OCI-LY7 (cell line): ENCODE measurements at regions not wholly inside any gene's neighbourhood (a gene's known extent, or its start where the extent isn't known, plus 50 kb on each side); places are given as distances from the start of the nearest gene placed in this dataset.

Experiments used
- BruUV-seq: library from RNA; stranded (reverse); fragments of 400-500 nt; replicated peaks from 2 replicates; lab custom pipeline; 2021; lab: Mats Ljungman, UMichigan
- CTCF ChIA-PET: fragments of 300-600 bp; sonication (Branson Sonifier 250); formaldehyde crosslinking; loops from one replicate; lab custom pipeline; 2022; ENCODE audit warnings: antibody characterized with exemption; ENCODE audit not compliant: unreplicated experiment; lab: Charles Lee
- POLR2A ChIA-PET: fragments of 300-600 bp; sonication (Branson Sonifier 250); formaldehyde crosslinking; loops from one replicate; lab custom pipeline; 2022; ENCODE audit warnings: antibody characterized with exemption; lab: Charles Lee
- DNase-seq: peaks from one replicate; pipeline ENCODE4 v3.0.0-alpha.2; 2015; ENCODE audit warnings: low spot score
- H2AFZ ChIP-seq: fragments of 200-600 bp; sonication (generic), shearing (Covaris generic); 2 replicates; pipeline ENCODE4 v1.6.1; 2014; ENCODE audit warnings: mild to moderate bottlenecking, antibody characterized with exemption, low read length, moderate library complexity
- H3K27ac ChIP-seq: fragments of 200-600 bp; sonication (generic); 2 replicates; pipeline ENCODE4 v1.5.1; 2014; ENCODE audit warnings: mixed run types, low read depth, mild to moderate bottlenecking, moderate library complexity, low read length, inconsistent platforms; ENCODE audit not compliant: poor library complexity, severe bottlenecking
- H3K36me3 ChIP-seq: fragments of 200-600 bp; sonication (generic); 2 replicates; pipeline ENCODE4 v1.6.1; 2014; ENCODE audit warnings: mild to moderate bottlenecking, antibody characterized with exemption, low read length, moderate library complexity, mixed read lengths; ENCODE audit not compliant: insufficient read depth
- H3K4me1 ChIP-seq: fragments of 200-600 bp; sonication (generic); 2 replicates; pipeline ENCODE4 v1.5.1; 2014; ENCODE audit warnings: mild to moderate bottlenecking, low read length; ENCODE audit not compliant: insufficient read depth, poor library complexity, severe bottlenecking
- H3K4me2 ChIP-seq: fragments of 200-600 bp; sonication (generic); 2 replicates; pipeline ENCODE4 v1.6.1; 2014; ENCODE audit warnings: mild to moderate bottlenecking, low read length
- H3K4me3 ChIP-seq: fragments of 200-600 bp; sonication (generic); 2 replicates; pipeline ENCODE4 v1.5.1; 2014; ENCODE audit warnings: mild to moderate bottlenecking, low read depth, low read length; ENCODE audit not compliant: poor library complexity, severe bottlenecking
- H3K79me2 ChIP-seq: fragments of 200-600 bp; sonication (generic); 2 replicates; pipeline ENCODE4 v1.6.1; 2016; ENCODE audit warnings: low read depth, mild to moderate bottlenecking, low read length, moderate library complexity, mixed read lengths; ENCODE audit not compliant: insufficient read depth
- H3K9me2 ChIP-seq: fragments of 200-600 bp; sonication (generic); 2 replicates; pipeline ENCODE4 v1.6.1; 2016; ENCODE audit warnings: mild to moderate bottlenecking, low read length, mixed read lengths; ENCODE audit not compliant: insufficient read depth
- H3K9me3 ChIP-seq: fragments of 200-600 bp; sonication (generic); 2 replicates; pipeline ENCODE4 v1.6.1; 2014; ENCODE audit warnings: mild to moderate bottlenecking, mixed run types, low read length, mixed read lengths
- H4K20me1 ChIP-seq: fragments of 200-600 bp; sonication (generic); 2 replicates; pipeline ENCODE4 v1.6.1; 2014; ENCODE audit warnings: mild to moderate bottlenecking, antibody characterized with exemption, low read length, moderate library complexity, mixed read lengths; ENCODE audit not compliant: insufficient read depth
- EZH2phosphoT487 ChIP-seq: fragments of 200-600 bp; sonication (generic); IDR thresholded peaks from 2 replicates; pipeline ENCODE4 v1.6.1; 2018; ENCODE audit warnings: low read depth, borderline replicate concordance, mild to moderate bottlenecking, mixed run types, antibody characterized with exemption, low read length, moderate library complexity, mixed read lengths
- intact Hi-C: fragments of 100-400 bp; cut with micrococcal nuclease; formaldehyde crosslinking; loops from one replicate; pipeline ENCODE4 v1.10.0; 2022; ENCODE audit not compliant: unreplicated experiment
- TF ChIP-seq, protein P1 (sequence below): fragments of 200-600 bp; sonication (generic); conservative IDR thresholded peaks from 2 replicates; pipeline ENCODE4 v1.5.1; 2014; ENCODE audit warnings: mild to moderate bottlenecking, antibody characterized with exemption, low read length, moderate library complexity, mixed read lengths

DNA sequence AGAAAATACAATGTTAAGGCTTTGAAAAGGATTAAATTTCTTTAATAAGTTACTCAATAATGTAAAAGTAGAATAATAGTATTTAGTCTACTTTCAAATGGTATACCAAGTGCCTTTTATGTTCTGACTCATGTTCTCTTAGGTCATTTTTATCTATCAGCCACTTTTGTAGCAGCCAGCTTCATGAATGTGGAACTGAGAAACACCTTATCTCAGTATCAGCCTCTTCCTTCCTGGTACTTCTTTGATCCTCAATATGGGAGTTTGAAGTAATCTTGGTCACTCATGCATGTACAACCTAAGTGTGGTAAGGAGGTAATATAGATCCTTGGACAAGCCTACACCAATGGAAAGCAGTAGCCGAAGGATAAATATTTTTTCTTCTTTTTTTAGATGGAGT lies 180.4 kb upstream of the NRXN1 start:
- Histone ChIP-seq H3K9me2 (no peaks in the 10 kb centered on the region), H3K27ac (no peak overlapping the region), H3K9me3 (no peaks in the 10 kb centered on the region), H3K79me2 (no peaks in the 10 kb centered on the region), H3K4me1 (no peaks in the 10 kb centered on the region), H3K36me3 (no peaks in the 10 kb centered on the region), H3K4me3 (no peak overlapping the region), H4K20me1 (no peaks in the 10 kb centered on the region), H2AFZ (no peak overlapping the region), H3K4me2 (no peak overlapping the region)
- TF ChIP-seq, protein P1, sequence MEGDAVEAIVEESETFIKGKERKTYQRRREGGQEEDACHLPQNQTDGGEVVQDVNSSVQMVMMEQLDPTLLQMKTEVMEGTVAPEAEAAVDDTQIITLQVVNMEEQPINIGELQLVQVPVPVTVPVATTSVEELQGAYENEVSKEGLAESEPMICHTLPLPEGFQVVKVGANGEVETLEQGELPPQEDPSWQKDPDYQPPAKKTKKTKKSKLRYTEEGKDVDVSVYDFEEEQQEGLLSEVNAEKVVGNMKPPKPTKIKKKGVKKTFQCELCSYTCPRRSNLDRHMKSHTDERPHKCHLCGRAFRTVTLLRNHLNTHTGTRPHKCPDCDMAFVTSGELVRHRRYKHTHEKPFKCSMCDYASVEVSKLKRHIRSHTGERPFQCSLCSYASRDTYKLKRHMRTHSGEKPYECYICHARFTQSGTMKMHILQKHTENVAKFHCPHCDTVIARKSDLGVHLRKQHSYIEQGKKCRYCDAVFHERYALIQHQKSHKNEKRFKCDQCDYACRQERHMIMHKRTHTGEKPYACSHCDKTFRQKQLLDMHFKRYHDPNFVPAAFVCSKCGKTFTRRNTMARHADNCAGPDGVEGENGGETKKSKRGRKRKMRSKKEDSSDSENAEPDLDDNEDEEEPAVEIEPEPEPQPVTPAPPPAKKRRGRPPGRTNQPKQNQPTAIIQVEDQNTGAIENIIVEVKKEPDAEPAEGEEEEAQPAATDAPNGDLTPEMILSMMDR: no peak
- no peak for TF ChIP-seq EZH2phosphoT487
- no peak for DNase-seq
- BruUV-seq: no TSS peak
- intact Hi-C loops: no loop called here
- POLR2A ChIA-PET: no interaction called here
- CTCF ChIA-PET: no interaction called here

DNA sequence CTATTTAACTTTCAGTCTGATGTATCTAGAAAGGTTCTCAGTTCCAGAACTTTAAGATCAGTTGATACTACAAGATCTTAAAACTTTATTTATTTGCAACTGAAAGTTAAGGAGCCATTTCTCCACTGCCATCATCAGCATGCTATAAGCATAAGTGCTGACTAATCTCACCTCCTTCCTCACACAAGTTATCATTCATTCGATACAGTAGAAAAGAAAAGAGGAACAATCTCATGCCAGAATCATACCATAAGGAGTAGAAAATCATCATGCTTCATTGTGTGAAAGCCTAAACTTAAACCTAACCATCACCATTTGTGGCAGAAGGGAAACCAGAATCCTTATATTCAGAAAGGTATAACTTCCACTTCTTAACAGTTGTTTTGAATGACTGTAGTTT lies 176.6 kb upstream of the NRXN1 start:
- Histone ChIP-seq H2AFZ (no peak overlapping the region), H3K9me3 (no peaks in the 10 kb centered on the region), H3K36me3 (no peaks in the 10 kb centered on the region), H3K9me2 (no peaks in the 10 kb centered on the region), H4K20me1 (no peaks in the 10 kb centered on the region), H3K4me1 (no peaks in the 10 kb centered on the region), H3K4me2 (no peak overlapping the region), H3K27ac (no peak overlapping the region), H3K79me2 (no peaks in the 10 kb centered on the region), H3K4me3 (no peak overlapping the region)
- CTCF ChIA-PET: no interaction called here
- no peak for TF ChIP-seq EZH2phosphoT487
- TF ChIP-seq, protein P1: no peak
- no TSS peak for BruUV-seq
- POLR2A ChIA-PET: no interaction called here
- intact Hi-C loops: no loop called here
- no peak for DNase-seq

DNA sequence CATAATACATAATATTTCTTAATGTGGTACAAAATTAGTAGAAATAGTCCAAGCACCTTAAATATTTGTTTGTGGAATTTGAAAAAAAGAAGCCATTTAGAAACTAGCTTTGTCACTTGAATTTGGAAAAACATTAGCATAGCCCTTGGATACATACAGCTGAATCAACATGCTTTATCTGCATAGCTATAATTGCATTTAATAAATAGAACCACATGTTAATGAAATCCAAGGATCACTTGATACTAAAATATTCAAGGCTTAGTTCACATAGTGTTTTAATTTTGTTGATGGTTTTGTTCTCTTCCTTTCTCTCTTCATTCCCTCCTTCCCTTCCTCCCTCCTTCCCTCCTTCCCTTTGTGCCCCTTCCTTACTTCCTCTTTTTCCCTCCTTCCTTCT lies 169.4 kb upstream of the NRXN1 start:
- ChIA-PET CTCF (no interaction called here), POLR2A (interaction anchor here (0.6 kb wide), 1 partner anchor 43 kb away, joined by 3 read pairs; no protein-coding TSS in a partner anchor)
- no peak overlapping the region for H3K4me3 ChIP-seq
- no peaks in the 10 kb centered on the region for H3K36me3 ChIP-seq
- H3K4me1 ChIP-seq: no peaks in the 10 kb centered on the region
- BruUV-seq: no TSS peak
- no peak for DNase-seq
- no peak overlapping the region for H3K4me2 ChIP-seq
- no peaks in the 10 kb centered on the region for H3K9me3 ChIP-seq
- no peaks in the 10 kb centered on the region for H4K20me1 ChIP-seq
- no peaks in the 10 kb centered on the region for H3K9me2 ChIP-seq
- intact Hi-C loops: no loop called here
- no peaks in the 10 kb centered on the region for H3K79me2 ChIP-seq
- H2AFZ ChIP-seq: no peak overlapping the region
- TF ChIP-seq, protein P1: no peak
- no peak for TF ChIP-seq EZH2phosphoT487
- no peak overlapping the region for H3K27ac ChIP-seq
